ENCODE measurements at regions not wholly inside any gene's neighbourhood (a gene's known extent, or its start where the extent isn't known, plus 50 kb on each side); places are given as distances from the start of the nearest gene placed in this dataset.

DNA sequence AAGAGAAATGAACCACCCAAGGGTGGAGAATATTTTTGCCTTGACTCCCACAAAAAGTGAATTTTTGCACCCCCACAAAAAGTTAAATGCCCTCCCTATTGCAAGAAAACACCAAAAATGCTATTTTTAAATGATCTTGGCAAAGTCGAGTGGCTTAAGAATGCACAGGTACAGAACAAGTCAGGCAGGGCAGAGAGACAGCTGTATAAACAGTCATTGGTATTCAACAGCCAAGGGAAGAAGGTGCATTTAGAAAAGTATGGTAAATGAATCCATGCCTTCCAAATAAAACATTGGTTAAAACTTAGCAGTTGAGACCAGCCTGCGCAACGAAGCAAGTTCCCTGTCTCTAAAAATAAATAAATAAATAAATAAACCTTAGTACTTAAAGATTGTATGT lies 169.3 kb downstream of the CHIC2 start:
- H3K27ac ChIP-seq (ENCODE audit: low read length) = no peak overlapping the region
- intact Hi-C loops (cut with micrococcal nuclease; ENCODE audit: unreplicated experiment) (no loop called here), in situ Hi-C loops (cut with HindIII; ENCODE audit: low pct_unique_long_range_greater_than_20kb, low sequenced_read_pairs) (no loop called here)
- no peaks in the 10 kb centered on the region for H3K27me3 ChIP-seq (ENCODE audit: control insufficient read depth, insufficient read depth, low read length)
- H3K9me3 ChIP-seq (ENCODE audit: control insufficient read depth, insufficient read depth, low read depth, low read length) = no peaks in the 10 kb centered on the region
- ChIA-PET POLR2A (no interaction called here), CTCF (no interaction called here)
- no peak for DNase-seq (ENCODE audit: low read depth, low spot score)
- H3K4me3 ChIP-seq (ENCODE audit: low read depth in 2 of 2, low read length in 2 of 2) = no peak overlapping the region
- ATAC-seq = no peak
- TF ChIP-seq CTCF (IDR thresholded peaks at IDR 0.05) (no peak), POLR2AphosphoS5 (IDR thresholded peaks at IDR 0.05; ENCODE audit: low read depth, low read length) (no peak), TCF7L2 (IDR thresholded peaks at IDR 0.05; ENCODE audit: low read depth, low read length) (no peak), SIN3A (IDR thresholded peaks at IDR 0.05; ENCODE audit: borderline replicate concordance, insufficient read depth, low read depth, low read length) (no peak)
- TF ChIP-seq, protein P1, sequence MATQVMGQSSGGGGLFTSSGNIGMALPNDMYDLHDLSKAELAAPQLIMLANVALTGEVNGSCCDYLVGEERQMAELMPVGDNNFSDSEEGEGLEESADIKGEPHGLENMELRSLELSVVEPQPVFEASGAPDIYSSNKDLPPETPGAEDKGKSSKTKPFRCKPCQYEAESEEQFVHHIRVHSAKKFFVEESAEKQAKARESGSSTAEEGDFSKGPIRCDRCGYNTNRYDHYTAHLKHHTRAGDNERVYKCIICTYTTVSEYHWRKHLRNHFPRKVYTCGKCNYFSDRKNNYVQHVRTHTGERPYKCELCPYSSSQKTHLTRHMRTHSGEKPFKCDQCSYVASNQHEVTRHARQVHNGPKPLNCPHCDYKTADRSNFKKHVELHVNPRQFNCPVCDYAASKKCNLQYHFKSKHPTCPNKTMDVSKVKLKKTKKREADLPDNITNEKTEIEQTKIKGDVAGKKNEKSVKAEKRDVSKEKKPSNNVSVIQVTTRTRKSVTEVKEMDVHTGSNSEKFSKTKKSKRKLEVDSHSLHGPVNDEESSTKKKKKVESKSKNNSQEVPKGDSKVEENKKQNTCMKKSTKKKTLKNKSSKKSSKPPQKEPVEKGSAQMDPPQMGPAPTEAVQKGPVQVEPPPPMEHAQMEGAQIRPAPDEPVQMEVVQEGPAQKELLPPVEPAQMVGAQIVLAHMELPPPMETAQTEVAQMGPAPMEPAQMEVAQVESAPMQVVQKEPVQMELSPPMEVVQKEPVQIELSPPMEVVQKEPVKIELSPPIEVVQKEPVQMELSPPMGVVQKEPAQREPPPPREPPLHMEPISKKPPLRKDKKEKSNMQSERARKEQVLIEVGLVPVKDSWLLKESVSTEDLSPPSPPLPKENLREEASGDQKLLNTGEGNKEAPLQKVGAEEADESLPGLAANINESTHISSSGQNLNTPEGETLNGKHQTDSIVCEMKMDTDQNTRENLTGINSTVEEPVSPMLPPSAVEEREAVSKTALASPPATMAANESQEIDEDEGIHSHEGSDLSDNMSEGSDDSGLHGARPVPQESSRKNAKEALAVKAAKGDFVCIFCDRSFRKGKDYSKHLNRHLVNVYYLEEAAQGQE (IDR thresholded peaks at IDR 0.05; ENCODE audit: insufficient read depth in 1 of 2, low read depth in 2 of 2, low read length in 1 of 2) = no peak
- no TSS peak for BruUV-seq (replicated peaks)
- H3K4me1 ChIP-seq (ENCODE audit: control insufficient read depth, insufficient read depth, low read length) = no peaks in the 10 kb centered on the region
- H3K36me3 ChIP-seq (ENCODE audit: control insufficient read depth, insufficient read depth, low read length) = no peaks in the 10 kb centered on the region

GRCh38 chr4:53890461-53890860 lies 173.9 kb downstream of the CHIC2 start:
- POLR2A ChIA-PET = no interaction called here
- CTCF ChIA-PET = interaction anchor here (0.6 kb wide), 1 partner anchor 131 kb away, joined by 4 read pairs; no protein-coding TSS in a partner anchor
- intact Hi-C loops (cut with micrococcal nuclease; ENCODE audit: unreplicated experiment) (no loop called here), in situ Hi-C loops (cut with HindIII; ENCODE audit: low pct_unique_long_range_greater_than_20kb, low sequenced_read_pairs) (no loop called here)
- BruUV-seq (replicated peaks) = no TSS peak
- Histone ChIP-seq H3K27ac (ENCODE audit: low read length) (no peak overlapping the region), H3K27me3 (ENCODE audit: control insufficient read depth, insufficient read depth, low read length) (no peaks in the 10 kb centered on the region; the same call in 1 of the 2 replicates), H3K36me3 (ENCODE audit: control insufficient read depth, insufficient read depth, low read length) (no peaks in the 10 kb centered on the region), H3K9me3 (ENCODE audit: control insufficient read depth, insufficient read depth, low read depth, low read length) (no peaks in the 10 kb centered on the region), H3K4me1 (ENCODE audit: control insufficient read depth, insufficient read depth, low read length) (no peaks in the 10 kb centered on the region), H3K4me3 (ENCODE audit: low read depth in 2 of 2, low read length in 2 of 2) (no peak overlapping the region)
- TF ChIP-seq POLR2AphosphoS5 (IDR thresholded peaks at IDR 0.05; ENCODE audit: low read depth, low read length) = no peak
- TF ChIP-seq TCF7L2 (IDR thresholded peaks at IDR 0.05; ENCODE audit: low read depth, low read length) = no peak
- no peak for TF ChIP-seq CTCF (IDR thresholded peaks at IDR 0.05)
- ATAC-seq = no peak
- DNase-seq (ENCODE audit: low read depth, low spot score) = no peak

All from Panc1 (cell line).